GM19395 (cell line): ENCODE measurements at regions not wholly inside any gene's neighbourhood (a gene's known extent, or its start where the extent isn't known, plus 50 kb on each side); places are given as distances from the start of the nearest gene placed in this dataset.

Experiments
- ATAC-seq: cut with Tn5 transposase; IDR thresholded peaks from one replicate; pipeline ENCODE4 v1.9.1; 2021; ENCODE audit warnings: mild to moderate bottlenecking, moderate library complexity; ENCODE audit not compliant: unreplicated experiment

- no peak for ATAC-seq
Observed at GRCh38 chr4:156710365-156711192, 261.0 kb downstream of the PDGFC start.

DNA sequence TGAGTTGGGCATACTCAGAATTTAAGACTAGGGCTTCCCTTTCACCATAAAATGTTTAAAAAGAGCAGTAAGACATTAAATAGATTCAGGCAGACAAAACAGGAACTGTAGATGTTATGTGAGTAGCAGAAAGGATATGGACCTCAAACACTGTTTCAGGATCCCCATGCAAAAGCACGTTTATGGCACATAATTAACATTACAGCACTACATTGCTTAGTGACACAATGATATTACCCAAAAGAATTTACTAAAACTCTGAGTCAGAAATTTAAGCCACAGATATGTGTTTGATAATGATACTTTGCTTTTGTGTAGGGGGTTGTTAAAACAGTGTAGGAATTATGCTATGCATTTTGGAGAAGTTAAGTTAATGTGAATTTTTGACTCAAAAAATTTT is 266.3 kb downstream of the PDGFC start:
- no peak for ATAC-seq

- no peak for ATAC-seq
Observed at GRCh38 chr4:156695163-156695562, 276.4 kb downstream of the PDGFC start.

DNA sequence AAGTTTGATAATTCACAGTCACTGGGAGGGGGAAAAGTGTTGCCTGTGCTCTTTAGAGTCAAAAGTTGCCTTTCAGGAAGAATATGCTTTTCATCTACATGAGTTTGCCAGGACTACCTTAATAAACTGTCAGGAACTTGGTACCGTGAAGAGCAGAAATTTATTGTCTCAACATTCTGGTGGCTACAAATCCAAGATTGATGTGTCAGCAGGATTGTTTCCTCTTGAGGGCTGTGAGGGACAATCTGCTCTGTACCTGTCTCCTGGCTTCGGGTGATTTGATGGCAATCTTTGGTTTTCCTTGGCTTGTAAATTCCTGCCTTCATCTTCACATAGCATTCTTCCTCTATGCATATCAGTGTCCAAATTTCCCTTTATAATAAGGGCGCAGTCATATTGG is 277.2 kb downstream of the PDGFC start:
- no peak for ATAC-seq

GRCh38 chr4:156693557-156693956 is 278.0 kb downstream of the PDGFC start:
- no peak for ATAC-seq

DNA sequence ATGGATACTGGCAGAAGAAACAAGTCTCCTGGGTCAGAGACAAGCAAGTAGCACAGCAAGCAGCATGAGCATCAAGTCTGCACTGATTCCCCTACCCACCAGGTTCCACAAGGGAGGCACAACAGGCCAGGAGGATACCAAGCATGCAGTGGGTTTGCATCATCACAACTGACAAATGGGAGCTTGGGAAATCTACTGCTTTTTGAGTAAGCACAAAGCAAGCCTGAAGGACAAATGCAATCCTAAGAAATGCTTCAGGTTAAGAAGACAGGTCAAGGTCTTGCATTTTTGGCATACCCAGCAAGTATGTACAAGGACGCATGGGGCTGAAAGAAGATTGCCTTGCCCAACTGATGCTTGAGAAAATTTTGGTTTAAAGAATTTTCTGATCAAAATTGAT is 279.6 kb downstream of the PDGFC start:
- ATAC-seq = no peak

GRCh38 chr4:156690572-156690971 is 281.0 kb downstream of the PDGFC start:
- no peak for ATAC-seq

GRCh38 chr4:156686120-156686519 is 285.5 kb downstream of the PDGFC start:
- no peak for ATAC-seq

- ATAC-seq = no peak
Observed at GRCh38 chr4:156685308-156685707, 286.3 kb downstream of the PDGFC start.

GRCh38 chr4:156677656-156678055 is 293.9 kb downstream of the PDGFC start:
- no peak for ATAC-seq

- ATAC-seq = no peak
Observed at GRCh38 chr4:156677131-156677531, 294.5 kb downstream of the PDGFC start.

GRCh38 chr4:156676116-156676851 is 295.3 kb downstream of the PDGFC start:
- ATAC-seq = no peak

DNA sequence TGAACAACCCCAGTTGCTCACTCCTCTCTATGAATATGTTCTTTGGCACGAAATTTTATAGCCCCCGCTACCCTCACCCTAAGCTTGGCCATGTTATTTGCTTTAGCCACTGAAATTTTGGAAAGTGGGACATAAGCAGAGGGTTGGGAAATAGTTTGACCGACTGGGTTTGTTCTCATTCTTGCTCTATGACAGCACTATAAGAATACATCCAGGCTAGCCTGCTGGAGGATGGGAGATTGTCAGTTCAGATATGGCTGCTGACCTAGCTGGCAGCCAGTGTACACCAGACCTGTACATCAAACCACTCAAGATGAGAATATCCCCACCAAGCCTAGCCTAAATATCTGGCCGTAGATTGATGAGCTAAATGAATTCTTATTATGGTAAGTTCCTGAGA is 298.1 kb downstream of the PDGFC start:
- no peak for ATAC-seq

DNA sequence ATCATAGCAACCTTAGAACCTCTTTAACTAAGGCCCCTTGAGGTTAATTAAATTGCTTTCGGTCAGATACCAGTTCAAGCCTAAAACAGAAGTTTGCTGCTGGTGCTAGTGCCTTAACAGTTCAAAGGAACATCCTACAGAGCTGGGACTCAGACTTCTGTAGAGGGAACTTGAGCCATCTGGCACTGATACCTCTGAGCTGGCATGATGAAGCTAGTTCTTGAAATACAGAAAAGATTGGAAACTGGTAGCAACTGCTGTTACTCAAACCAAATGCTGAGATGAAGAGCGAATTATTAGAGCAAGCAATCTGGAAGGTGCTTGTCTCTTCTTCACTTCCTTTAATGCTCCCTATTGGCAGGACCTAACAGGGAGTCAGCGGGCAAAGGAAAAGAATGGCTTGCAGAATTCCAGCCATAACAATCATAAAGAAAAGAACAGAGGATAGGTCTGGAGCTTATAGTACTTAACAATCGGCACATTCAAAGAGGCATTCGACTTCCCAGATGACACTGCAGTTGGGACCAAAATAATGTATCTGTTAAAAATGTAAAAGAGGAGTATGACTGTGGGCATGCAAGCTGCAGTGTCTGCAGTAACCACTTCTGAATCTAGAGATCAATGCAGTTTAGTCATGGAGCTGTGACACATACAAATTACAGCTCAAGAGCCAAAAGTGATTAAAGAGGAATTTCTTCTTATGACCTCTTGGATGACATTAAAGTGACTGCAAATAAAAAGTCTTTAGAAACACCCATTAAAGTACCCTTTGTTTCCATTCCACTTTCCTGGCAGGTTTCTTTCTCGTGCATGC is 298.9 kb downstream of the PDGFC start:
- ATAC-seq = no peak

- no peak for ATAC-seq
Observed at GRCh38 chr4:156665780-156666366, 305.7 kb downstream of the PDGFC start.

DNA sequence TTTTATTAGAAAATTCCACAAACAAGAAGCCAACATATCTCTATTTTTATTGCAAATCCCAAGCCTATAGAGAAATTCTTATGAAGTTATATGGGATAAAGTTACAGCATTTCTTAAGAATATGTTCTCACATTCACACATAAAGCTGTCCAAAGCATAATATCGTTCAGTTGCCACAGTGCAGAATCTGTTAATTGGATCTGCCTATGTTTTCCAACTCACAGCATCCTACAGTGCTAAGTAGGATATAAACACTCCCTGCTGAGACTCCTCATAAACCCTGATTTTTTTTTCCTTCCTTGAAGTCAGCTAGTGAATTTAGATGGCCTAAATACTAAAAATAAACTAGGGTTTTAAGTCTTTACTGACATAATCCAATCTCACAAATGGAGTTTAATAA is 307.9 kb downstream of the PDGFC start:
- ATAC-seq = no peak

DNA sequence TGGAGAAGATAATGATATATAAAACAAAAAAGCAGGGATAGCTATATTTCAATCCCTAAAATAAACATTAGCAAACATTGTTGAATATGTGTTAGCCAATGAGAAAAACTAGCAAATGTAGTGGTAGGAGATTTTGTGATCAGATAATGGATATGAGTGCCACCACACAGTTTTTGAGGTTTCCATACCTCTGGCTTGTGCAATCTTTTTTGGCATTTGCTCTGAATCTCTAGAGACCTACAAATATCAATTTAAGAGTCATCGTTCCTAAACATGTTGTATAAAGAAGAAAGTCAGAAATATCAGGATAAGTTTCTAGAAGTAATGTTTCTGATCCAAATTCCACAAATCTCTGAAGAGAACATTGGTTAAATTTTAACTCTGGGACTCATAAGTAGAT is 308.7 kb downstream of the PDGFC start:
- ATAC-seq = no peak

- no peak for ATAC-seq
Observed at GRCh38 chr4:156661555-156661954, 310.0 kb downstream of the PDGFC start.

DNA sequence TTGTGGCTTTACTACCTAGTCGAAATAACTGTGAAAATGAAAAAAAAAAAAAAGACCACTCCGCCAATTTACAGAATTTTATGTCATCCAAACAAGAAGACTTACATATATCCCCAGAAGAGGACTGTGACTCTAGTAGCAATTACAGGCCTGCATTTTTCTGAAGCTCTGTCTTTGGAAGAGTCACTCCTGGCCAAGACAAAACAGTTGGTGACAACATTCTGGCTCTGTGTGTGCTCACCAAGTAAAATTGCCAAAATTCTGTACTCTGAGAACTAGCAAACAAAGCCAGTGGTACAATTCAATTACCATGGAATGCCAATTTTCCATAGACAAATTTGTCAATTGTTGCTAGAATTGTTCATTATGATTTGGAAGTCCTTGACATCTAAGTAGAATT is 311.1 kb downstream of the PDGFC start:
- ATAC-seq = no peak

DNA sequence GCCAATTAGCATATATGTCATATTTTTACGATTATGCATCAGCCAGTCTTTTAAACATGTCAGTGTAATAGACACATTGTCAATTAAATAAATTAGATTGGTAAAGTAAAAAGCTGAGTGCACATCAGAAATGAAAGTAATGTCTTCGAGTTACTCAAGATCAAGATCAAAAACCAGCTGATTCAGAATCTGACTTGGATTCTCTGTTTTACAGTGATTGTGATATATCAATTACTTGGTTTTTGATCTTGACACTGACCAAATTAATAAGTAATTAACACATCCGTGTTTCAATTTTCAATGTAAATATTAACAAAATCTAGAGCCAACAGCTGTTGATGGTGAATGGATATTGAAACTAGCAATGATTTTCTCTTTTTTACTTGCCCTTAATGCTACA is 311.6 kb downstream of the PDGFC start:
- no peak for ATAC-seq

DNA sequence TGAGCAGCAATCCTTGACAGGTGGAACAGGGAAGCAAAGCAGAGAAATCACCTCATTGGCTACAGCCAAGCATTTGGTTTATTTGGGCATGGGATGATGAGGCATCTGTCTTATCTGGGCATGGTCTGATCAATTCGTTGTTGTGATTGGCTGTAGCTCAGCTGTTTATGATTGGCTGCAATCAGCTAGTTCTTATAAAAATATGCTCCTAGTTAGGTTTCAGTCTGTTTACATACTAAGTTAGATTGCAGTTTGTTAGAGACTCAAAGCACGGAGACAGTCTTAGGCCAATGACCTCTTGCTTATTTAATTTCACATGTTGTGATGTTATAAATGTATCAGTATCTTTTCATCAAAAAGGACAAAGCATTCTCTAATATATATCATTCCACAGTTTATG is 312.0 kb downstream of the PDGFC start:
- ATAC-seq = no peak
